CD4-positive, alpha-beta T cell treated with Interleukin-10 for 1 hour (primary cell): ENCODE measurements at regions not wholly inside any gene's neighbourhood (a gene's known extent, or its start where the extent isn't known, plus 50 kb on each side); places are given as distances from the start of the nearest gene placed in this dataset.
"Not testable (repeated sequence)": the region's sequence is repeated elsewhere in the genome, so short reads cannot be mapped to it uniquely, and the experiment has no call there.

ENCODE experiments used
- DNase-seq: peaks from one replicate; pipeline ENCODE4 v3.0.0-alpha.2; 2020

DNA sequence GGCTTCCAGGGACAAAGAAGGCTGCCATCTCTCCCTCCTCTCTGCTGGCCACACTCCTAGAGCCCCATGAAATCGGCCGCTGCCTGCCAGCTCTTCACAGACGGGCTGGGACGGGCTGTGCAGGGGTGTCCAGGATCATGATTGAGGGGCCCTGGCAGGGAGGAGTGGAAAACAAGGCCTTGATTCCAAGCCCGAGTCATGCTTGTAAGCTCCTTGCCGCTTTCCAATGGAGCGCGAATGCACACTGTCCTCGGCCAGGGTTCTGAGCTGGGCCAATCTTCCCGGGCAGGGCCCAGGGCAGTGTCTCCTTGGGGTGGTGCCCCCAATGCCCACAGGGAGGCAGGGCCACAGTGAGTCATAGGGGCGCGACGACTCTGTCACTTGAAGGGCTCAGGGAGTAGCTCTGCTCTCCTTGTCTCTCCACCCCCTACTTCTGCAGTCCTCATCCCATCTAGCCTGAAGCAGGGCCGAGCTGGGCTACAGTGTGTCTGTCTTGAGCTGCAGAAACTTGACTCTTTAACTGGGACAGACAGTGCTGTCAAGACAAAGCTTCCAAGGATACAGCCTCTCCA is 186.2 kb upstream of the SVIL start:
- no peak for DNase-seq

- DNase-seq = no peak
Observed at GRCh38 chr10:29816801-29817558, 182.2 kb upstream of the SVIL start.

DNA sequence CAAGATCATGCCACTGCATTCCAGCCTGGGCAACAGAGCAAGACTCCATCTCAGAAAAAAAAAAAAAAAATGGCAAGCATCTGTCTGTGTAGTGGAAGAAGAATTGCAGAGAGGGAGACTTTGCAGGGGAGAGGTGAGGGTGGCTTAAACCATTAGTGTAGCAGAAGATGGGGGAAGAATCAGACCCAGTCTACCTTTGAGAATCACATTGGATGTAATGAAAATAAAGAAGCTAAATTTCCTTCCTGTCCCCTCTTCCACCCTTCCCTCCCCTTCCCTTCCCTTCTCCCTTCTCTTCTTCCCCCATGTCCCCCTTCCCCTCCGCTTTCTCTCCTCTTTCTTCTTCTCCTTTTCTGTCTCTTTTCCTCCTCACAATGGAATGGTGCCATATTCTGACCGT is 180.8 kb upstream of the SVIL start:
- DNase-seq = no peak

GRCh38 chr10:29811751-29812427 is 177.1 kb upstream of the SVIL start:
- DNase-seq = no peak

DNA sequence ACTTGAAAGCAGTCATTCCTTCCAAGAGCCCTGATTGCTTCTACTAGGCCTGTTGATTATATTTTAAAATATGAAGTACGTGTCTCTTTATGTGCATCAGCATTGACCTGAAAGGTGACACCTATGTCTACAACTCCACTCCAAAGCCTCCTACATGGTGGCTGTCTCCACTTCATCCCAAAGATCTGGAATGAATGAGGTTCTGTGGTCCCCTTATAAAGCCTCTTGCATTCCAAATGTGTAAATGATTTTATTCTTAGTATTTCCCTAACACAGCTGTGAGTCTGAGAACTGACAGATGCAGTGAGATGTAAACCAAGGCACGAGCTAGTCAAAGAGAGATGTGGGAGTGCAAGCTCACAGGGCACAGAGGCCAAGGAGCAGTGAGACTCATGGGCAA is 176.0 kb upstream of the SVIL start:
- DNase-seq = no peak

- DNase-seq = not testable (repeated sequence)
Observed at GRCh38 chr10:29810231-29810630, 175.5 kb upstream of the SVIL start.

DNA sequence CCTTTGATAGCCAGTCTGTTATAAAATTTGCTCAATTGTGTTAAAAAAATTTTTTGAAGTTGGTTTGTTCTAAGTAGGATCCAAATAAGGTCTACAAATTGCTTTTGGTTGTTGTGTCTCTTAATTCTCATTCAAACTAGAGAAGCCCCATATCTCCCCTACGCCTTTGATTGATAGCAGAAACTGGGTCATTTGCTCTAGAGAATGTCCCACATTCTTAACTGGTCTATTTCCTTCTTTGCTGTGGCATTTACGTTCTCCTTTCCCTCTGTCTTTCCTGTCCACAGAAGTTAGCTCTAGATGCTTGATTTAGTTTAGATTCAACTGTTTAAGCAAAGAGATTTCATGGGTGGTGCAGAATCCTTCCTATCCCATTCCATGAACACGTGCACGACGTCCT is 174.6 kb upstream of the SVIL start:
- no peak for DNase-seq

- no peak for DNase-seq
Observed at GRCh38 chr10:29807163-29807806, 172.5 kb upstream of the SVIL start.

DNA sequence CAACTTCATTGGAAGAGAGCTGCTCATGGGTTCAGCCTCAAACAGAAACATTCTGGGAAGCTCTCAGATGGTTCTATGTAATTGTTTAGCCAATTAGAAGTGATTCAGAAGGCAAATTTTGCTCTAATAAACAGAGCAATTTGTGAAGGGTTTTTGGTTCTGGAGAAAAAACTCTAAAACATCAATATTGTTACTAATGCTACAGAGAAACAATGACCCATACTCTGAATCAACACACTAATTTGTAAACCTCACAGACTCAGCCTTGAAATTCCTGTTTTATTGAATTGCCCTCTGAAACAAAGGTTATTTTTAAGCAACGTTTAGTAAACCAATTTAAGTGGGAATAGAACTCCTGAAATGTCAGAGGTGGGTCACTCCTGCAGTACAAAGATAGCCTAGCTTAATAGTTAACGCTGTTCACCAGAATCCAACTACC is 171.6 kb upstream of the SVIL start:
- DNase-seq = no peak

DNA sequence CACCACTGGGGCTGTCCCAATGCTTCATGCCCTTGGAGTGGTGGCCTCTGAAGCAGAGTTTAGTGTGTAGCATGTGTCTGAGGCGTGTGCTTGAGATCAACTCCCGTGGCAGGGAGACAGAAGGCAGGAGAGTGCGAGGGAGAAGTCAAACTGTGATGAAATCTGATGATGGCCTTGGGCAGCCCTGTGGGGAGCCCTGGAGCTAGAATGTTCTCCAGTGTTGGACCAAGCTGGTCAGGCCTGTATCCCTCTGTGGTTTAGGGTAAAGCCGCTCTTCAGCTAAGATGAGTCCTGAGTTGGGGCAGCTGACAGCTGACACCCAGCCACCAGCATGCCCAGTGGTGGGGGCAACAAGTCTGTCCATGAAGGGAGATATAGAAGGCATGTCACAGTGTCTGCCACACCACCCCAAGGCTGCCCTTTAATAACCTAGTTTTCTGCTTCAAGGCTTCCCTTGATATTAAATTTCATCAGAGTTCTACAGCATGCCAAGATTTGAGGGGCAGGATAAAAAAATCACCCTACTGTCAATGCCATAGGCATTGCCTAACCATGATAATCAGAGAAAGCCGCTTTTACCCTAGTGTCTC is 170.5 kb upstream of the SVIL start:
- DNase-seq = no peak

- DNase-seq = no peak
Observed at GRCh38 chr10:29804025-29804852, 169.5 kb upstream of the SVIL start.

DNA sequence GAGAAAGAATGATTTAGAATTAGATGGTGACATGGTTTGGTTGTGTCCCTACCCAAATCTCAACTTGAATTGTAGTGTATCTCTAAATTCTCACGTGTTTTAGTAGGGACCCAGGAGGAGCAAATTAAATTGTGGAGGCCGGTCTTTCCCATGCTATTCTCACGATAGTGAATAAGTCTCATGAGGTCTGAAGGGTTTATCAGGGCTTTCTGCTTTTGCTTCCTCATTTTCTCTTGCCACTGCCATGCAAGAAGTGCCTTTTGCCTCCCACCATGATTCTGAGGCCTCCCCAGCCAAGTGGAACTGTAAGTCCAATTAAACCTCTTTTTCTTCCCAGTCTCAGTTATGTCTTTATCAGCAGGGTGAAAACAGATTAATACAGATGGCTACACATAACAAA is 167.4 kb upstream of the SVIL start:
- no peak for DNase-seq

DNA sequence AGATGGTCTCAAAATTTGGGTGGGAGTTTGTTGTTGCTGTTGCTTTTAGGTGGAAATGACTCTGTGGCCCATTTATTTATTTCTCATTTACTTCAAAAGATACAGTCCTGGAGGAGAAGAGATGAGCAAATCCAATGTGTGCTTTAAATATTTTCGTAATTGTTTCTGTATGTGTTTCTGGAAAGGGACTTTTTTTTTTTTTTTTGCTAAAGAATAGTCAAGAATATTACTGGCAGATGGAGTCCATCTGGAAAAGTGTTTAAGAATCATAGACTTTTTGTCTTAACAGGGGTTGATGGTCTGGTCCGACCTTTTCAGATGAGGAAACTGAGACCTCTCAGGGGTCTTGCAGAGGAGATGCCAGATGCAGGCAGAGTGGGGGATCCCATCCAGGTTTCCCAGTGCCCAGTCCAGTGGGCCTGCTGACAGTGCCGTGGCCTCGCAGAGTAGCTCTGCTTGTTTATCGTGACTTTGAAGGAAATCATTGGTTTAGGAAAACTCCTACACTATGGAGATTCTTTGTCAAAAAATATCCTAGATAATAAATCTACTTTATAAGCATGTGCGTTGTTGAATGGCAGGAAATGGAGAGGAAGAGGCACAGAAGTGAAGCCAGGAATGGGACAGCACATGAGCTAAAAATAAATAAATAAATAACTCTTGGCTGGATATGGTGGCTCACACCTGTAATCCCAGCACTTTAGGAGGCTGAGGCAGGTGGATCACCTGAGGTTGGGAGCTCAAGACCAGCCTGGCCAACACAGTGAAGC is 164.3 kb upstream of the SVIL start:
- no peak for DNase-seq

DNA sequence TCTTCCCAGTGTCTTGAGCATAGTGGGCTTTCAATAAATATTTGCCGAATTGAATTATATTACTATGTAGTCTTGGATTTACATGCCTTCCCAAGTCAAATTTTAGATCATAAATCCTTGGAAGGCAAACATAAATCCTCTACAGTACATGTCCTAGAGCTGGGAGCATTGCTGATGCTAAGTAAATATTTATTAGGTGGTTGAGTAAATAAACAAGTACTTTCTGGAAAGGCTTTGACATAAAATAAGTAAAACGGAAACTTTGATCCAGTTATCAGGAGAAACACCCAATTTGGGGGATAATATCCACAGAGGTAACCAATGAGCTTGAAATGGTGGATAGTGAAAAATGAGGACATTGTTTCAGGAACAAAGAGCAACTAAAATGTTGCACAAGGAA is 162.8 kb upstream of the SVIL start:
- no peak for DNase-seq

DNA sequence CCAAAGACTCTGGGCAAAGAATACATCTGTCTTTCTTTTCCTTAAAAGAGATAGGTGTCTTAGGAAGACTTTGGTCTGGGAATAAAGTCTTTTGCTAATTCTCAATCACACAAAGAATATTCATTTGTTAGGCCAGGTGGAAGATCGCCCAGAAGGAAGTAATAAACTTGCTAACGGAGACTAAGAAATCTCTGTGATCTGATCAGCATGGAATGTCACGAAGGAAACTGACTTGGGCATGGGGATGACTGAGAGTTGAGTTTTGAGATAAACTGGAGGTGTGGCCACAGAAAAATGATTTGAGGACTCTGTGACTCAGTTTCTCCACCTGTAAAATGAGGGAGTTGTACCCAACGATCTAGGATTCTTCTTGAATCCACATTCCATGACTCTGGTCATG is 161.1 kb upstream of the SVIL start:
- DNase-seq = no peak

- DNase-seq = no peak
Observed at GRCh38 chr10:29794776-29795611, 160.2 kb upstream of the SVIL start.

DNA sequence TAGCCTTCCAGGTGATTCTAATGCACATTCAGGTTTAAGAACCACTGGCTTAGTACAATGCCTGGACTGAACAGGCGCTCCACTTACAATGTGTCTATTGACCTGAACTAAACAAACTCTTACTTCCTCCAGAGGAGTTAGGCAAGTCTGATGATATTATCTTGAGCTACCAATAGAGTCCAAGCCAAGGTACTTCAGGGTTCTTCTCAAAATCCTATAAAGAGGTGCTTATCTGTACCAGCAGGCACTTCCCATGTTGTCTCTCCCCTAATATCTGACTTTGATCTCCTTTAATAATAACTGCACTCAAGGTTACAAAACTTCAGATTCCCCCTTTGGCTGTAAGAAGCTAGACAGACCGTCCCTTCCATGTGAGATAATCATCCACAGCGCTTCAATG is 157.0 kb upstream of the SVIL start:
- no peak for DNase-seq

GRCh38 chr10:29790207-29790606 is 155.4 kb upstream of the SVIL start:
- no peak for DNase-seq

- DNase-seq = no peak
Observed at GRCh38 chr10:29788113-29788512, 153.3 kb upstream of the SVIL start.

- DNase-seq = no peak
Observed at GRCh38 chr10:29785701-29786100, 150.9 kb upstream of the SVIL start.
